Muscle of back (tissue), 3 donors: ENCODE measurements at regions not wholly inside any gene's neighbourhood (a gene's known extent, or its start where the extent isn't known, plus 50 kb on each side); places are given as distances from the start of the nearest gene placed in this dataset.
"Not testable (repeated sequence)": the region's sequence is repeated elsewhere in the genome, so short reads cannot be mapped to it uniquely, and the experiment has no call there.

Experiments
- DNase-seq, 3 donors: peaks; one replicate each; pipeline versions ENCODE4 v3.0.0 to v3.0.0-alpha.2; 2013

GRCh38 chr14:38047195-38047902 lies 160.4 kb upstream of the SSTR1 start:
- DNase-seq: no peak

GRCh38 chr14:38053666-38054065 lies 154.0 kb upstream of the SSTR1 start:
- no peak for DNase-seq

- no peak for DNase-seq
These were observed 151.4 kb upstream of the SSTR1 start for GRCh38 chr14:38056270-38056669.

- not testable (repeated sequence) for DNase-seq
These were observed 145.5 kb upstream of the SSTR1 start for GRCh38 chr14:38062223-38062622.

- DNase-seq: peak in 1 of 3 donors; percentile 56
These were observed 143.9 kb upstream of the SSTR1 start for GRCh38 chr14:38063711-38064320.

GRCh38 chr14:38065106-38065762 lies 142.5 kb upstream of the SSTR1 start:
- no peak for DNase-seq

GRCh38 chr14:38070061-38070588 lies 137.6 kb upstream of the SSTR1 start:
- DNase-seq: no peak

- no peak for DNase-seq
These were observed 134.1 kb upstream of the SSTR1 start for GRCh38 chr14:38073641-38074040.

- DNase-seq: no peak
These were observed 133.6 kb upstream of the SSTR1 start for GRCh38 chr14:38074081-38074480.

- DNase-seq: no peak
These were observed 132.9 kb upstream of the SSTR1 start for GRCh38 chr14:38074754-38075153.

GRCh38 chr14:38078393-38078792 lies 129.3 kb upstream of the SSTR1 start:
- DNase-seq: no peak

- no peak for DNase-seq
These were observed 128.4 kb upstream of the SSTR1 start for GRCh38 chr14:38079268-38079667.

- peak in 1 of 3 donors; percentile 27 for DNase-seq
These were observed 127.8 kb upstream of the SSTR1 start for GRCh38 chr14:38079886-38080285.

GRCh38 chr14:38080696-38081095 lies 127.0 kb upstream of the SSTR1 start:
- DNase-seq: no peak

GRCh38 chr14:38083039-38083438 lies 124.7 kb upstream of the SSTR1 start:
- DNase-seq: no peak

- DNase-seq: no peak
These were observed 118.6 kb upstream of the SSTR1 start for GRCh38 chr14:38089123-38089522.

GRCh38 chr14:38090506-38090905 lies 117.2 kb upstream of the SSTR1 start:
- DNase-seq: no peak

GRCh38 chr14:38098074-38098836 lies 109.4 kb upstream of the SSTR1 start:
- DNase-seq: peak in 1 of 3 donors; percentile 49

- no peak for DNase-seq
These were observed 106.0 kb upstream of the SSTR1 start for GRCh38 chr14:38101679-38102078.

GRCh38 chr14:38103542-38104225 lies 104.0 kb upstream of the SSTR1 start:
- no peak for DNase-seq

- no peak for DNase-seq
These were observed 102.5 kb upstream of the SSTR1 start for GRCh38 chr14:38105106-38105702.
